ENCODE measurements at regions not wholly inside any gene's neighbourhood (a gene's known extent, or its start where the extent isn't known, plus 50 kb on each side); places are given as distances from the start of the nearest gene placed in this dataset.

DNA sequence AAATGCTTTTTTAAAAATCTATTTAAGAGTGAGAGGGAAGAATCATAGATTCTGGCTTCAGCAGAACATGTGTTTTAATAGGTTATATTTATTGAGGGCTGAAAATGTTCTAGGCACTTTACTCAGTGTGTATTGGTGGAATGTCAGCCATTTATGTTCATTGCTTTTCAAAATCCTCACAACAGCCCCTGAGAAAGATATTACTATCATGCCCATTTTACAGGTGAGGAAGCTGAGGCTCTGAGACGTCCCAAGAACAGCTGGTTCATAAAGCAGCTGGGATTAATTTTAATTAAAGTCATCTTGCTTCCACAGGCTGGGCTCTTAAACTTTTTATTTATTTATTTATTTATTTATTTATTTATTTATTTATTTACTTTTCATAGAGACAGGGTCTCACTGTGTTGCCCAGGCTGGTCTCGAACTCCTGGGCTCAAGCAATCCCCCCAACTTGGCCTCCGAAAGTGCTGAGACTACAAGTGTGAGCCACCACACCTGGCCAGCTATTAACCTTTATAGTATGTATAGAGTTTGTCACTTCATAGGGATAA, 364.6 kb downstream of the SHQ1 start:
- no peak for DNase-seq

DNA sequence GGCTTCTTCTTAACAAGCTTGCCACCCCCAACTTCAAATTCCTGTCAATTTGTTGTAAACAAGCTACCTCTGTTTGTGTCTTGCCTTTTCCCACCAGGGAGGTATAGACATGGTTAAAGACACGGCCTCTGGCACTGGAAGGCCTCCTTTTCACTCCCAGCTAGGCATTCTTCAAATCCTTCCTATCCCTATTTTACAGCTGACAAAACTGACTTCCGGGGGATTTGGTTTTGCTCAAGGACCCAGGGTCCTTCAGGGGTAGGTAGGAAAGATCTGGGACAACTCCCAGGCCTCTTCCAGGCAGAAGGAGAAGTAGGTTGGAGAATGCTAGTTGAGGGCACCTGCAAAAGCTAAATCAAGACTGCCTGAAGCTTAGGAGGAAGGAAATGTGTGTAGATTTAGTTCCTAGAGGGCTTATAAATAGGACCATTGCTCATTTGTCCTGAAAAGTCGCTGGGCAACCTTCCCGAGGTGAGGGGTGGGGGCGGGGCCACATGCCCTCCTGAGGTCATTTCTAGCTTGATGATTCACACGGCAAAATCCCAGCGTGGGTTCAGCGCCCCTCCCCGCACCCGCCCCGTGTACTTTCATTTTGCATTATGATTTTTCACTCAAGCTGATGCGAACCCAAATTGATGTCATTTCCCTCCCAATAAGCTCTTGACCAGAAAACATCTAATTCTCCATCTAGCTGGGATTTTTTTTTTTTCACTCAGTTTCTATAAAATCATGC, 365.5 kb downstream of the SHQ1 start:
- peak in 1 of 2 experiments; percentile 42 for DNase-seq

DNA sequence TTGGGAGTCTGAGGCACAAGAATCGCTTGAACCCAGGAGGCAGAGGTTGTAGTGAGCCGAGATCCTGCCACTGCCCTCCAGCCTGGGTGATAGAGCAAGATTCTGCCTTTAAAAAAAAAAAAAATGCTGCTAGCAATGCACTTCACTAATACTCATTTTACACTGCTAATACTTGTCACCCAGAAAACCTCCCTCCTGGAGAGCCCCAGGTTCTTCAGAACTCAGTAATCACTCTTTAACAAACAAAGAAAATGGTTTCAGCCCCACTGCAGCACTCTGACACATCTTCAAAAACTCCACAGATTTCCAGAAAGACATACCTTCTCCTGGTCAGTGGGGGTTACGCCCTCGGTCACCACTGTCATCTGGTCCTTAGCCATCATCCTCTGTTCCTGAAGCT, 366.7 kb downstream of the SHQ1 start:
- no peak for DNase-seq

DNA sequence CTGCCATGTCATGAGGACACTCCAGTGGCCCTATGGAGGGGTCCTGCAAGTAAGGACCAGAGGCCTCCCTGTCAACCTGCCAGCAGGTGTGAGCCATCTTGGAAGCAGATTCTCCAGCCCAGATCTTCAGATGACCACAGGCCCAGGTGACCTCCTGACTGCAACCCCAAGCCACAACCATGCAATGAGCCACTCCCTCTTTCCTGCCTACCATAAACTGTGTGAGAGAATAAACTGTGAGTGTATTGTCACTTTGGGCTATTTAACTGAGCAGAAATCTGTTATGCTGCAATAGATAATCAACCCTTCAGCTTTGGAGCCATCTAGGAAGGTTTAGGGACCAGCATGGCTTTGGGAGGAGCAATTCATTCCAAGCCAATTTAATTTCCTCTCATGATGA, 367.9 kb downstream of the SHQ1 start:
- no peak for DNase-seq

DNA sequence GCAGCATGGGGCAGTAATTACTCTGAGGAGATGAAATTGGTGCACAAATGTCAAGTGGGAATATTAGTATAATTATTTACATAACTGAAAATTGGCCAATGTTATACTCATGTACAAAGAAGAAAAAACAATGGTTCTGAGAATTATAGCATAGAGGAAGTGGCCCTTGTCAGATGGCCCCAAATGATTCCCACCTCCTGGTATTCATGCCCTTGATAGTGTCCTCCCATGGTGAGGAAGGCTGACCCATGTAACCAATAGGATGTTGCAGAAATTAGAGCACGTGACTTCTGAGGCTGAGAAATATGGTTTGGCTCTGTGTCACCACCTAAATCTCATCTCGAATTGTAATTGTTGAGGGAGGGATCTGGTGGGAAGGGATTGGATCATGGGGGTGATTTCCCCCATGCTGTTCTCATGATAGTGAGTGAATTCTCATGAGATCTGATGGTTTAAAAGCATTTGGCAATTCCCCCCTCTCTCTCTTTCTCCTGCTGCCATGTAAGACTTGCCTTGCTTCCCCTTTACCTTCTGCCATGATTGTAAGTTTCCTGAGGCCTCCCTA, 368.5 kb downstream of the SHQ1 start:
- DNase-seq: no peak

DNA sequence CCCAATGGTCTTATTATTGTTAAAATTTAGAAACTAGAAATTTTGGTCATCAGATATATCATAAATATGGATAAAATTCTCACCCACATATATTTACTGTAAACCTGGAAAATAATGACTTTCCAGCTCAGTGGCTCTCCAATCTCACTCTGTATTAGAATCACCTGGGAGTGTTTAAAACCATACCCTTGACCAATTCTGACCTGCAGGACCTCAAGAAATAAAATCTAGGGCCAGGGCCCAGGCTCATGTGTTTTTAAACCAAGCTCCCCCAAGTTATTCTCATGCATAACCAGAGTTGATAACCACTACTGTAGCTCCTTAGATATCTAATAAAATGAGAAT, 372.1 kb downstream of the SHQ1 start:
- DNase-seq: no peak

DNA sequence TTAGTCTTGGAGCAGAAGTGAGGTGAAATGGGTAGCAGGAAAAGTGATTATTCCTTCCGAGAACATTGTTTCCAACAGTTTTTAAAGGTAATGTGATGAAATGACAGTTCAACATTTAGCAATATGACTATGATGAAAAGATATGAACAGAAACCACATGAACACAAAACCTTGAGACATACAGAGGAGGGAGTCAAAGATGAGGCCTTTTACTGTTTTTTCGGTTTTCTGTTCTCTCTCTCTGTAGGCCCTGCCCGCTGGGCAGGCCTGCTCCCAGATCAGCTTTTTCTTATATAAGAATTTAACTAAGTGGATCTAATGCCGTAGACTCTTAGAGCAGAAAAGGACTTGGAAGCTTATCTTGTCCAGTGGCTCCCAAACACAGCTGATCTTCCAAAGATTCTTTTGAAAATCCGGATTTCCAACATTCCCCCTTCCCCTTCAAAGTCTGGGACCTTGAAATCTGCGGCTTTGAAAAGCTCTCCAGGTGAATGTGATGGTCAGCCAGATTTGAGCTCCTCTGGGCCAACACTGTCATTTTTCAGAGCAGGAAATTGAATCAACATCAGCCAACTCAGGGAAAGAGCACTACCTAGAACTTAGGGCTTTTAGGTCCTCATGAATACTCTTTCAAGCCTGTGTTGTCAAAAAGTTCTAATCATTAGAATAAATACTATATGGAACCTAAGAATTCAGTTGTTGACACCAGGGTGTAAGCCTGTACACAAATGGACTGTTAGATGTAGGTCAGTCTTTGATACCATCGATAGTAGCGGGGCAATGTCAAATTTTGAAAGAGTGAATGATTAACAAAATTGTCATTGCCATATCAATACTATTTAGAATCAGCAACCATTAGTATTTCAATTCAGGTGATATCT, 372.7 kb downstream of the SHQ1 start:
- no peak for DNase-seq

DNA sequence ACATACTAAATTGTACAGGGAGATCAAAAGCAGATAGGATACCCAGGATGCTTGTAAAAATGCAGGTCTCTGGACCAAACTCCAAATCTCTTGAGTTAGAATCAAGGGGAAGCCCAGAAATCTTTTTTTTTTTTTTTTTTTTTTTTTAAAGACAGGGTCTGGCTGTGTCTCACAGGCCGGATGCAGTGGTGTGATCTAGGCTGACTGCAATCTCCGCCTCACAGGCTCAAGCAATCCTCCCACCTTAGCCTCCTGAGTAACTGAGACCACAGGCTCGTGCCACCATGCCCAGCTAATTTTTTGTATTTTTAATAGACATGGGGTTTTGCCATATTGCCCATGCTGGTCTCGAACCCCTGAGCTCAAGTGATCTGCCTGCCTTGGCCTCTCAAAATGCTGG, 373.5 kb downstream of the SHQ1 start:
- no peak for DNase-seq

DNA sequence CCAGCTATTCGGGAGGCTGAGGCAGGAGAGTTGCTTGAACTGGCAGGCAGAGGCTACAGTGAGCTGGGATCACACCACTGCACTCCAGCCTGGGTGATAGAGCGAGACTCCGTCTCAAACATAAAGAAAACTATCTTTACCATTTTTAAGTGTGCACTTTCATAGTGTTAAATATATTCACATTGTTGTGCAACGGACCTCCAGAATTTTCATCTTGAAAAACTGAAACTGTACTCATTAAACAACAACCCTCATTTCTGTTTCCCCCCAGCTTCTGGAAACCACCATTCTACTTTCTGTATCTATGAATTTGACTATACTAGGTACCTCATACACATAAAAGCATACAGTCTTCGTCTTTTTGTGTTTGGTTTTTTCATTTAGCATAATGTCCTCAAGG, 375.1 kb downstream of the SHQ1 start:
- no peak for DNase-seq

DNA sequence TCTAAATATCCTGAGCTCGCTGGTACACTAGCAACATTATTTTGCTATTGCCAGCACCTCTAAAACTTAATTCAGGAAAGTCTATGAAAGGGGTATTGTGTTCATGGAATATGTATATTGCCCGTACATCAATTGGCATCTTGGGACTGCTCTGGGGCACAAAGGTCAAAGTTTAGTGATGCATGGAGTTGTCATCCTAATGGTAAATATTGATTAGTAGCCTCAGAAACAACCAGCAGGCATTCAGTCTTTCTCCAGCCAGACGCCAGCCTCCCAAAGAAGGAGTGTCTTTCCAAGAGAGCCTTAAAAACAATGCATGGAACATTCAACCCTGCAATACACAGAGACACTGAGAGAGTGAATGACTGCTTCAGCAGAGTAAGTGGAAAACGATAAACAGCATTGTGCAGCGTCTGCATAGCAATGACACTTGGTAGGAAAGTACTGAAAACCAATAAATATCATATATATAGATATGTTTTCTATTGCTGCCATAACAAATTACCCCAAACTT, 377.3 kb downstream of the SHQ1 start:
- DNase-seq: no peak

DNA sequence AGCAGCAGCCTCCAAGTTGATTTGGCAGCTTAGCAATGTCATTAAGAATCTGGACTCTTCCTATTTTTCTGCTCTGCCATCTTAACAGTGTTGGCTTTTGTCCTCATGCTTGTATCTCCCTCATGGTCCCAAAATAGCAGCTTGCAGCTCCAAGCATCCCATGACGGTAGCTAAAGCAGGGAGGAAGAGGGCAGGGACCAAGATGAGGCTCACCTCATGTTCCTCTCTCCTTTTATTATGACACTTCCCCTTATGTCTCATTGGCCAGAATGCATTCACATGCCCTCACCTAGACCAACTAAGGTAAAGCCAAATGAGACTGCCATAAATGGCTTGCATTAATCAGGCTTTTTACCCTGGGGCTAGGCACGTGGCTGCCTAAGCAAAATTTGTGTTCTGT, 382.4 kb downstream of the SHQ1 start:
- no peak for DNase-seq

DNA sequence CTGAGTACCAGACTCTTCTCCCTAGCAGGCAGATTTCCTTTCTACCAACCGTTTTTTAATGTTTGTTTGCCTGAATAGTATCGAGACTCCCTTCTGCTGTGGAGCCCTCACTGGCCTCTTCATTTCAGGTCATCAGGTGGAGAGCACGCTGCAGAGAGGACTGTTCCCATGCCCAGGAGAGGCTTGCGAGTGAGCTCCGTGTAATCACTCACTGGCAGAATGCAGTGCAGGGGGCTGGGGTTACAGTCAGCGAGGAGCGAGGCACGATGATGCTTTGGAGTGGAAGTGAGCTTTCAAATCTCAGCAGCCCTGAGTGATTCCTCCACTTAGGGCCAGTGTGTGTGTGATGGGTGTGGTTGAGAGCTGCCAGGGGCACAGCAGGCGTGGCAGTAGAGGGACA, 385.2 kb downstream of the SHQ1 start:
- DNase-seq: no peak

DNA sequence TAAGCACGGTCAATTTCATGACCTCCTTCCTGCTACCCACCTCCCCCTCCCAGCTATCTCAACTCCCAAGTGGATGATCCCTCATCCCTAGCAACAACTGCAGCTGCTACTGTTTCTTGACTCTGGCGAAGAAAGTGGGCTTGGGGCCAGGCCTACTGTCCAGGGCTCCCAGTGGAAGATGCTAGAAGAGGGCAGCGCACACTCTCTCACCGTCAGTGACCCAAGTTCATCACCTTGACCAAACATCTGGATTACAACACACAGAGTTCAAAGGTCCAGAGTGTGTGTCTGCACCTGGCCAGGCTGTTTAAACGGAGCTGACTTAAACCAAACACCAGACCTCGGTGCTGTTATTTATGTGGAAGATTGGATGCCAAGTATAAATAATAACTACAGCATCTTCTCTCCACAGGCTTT, 385.6 kb downstream of the SHQ1 start:
- DNase-seq: no peak

DNA sequence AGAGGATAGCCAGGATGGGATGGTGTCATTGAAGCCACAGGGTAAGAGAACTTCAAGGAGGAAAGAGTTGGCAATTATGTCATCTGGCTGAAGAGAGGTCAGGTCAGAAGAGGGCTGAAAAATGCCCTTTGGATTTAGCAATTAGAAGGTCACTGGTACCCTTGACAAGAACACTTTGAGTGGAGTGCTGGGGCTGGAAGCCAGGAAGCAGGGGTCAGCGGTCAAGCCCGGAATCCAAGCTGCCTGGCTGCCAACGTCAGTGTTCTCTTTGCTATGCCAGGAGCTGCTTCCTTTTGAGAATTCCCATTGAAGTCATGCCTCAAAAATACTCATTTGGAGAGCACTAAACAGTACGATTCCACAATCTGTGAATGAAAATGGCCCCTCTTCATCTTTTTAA, 386.5 kb downstream of the SHQ1 start:
- DNase-seq: no peak

DNA sequence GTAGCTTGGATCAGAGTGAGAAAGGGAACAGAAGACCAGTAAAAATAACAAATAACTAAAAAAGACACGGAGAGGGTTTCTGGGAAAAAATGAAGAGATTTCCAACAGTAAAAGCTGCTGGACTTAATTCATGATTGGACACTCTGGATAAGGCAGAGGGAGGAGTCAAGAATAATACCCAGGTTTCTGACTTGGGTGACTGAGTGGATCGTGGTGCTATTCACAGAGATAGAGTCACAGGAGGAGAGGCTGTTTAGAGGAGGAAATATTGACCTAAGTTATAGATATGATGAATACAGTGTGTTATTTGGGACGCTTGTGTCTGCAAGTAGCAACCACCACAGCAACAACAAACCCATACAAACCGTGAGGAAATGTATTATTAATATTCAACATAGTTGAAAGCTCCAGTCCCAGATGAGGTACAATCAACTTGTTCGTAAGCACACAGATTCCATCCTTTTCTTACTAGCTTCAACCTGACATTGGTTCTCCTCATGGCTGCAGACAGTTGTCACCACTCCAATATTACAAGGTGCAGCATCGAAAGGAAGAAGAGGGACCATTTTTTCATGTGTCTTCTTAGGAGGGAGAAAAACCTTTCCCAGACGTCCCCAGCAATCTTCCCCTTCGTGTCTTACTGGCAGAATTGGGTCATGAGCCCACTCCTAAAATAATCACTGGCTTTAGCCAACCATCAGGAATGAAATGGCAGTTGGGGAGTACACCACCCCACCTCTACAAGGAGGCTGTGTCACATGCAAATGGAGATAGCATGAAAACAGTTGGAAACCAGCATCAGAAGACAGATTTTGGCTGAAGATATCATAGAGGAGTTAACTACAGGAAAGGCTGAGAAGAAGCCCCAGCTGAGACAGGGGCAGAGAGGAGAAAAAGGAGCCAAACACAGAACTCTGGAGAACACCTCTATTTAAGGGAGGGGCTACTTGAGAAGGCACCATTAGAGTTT, 387.8 kb downstream of the SHQ1 start:
- no peak for DNase-seq

DNA sequence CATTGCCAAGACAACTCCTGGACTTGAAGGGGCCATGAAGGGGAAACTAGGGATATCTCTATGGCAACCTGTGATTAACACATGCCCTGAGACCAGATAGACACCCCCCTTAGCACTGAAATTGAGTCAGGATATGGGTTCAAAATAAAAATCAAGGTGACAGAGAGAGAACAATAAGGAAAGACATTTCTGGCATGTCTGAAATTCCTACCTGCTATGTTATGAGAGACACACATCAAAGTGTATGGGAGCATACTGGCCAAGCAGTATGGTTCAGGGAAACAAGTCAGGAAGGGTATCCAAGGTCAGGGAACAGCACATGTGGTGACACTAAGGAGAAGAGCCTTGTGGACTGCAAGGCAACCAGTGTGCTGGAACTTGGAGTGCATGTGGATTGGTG, 388.7 kb downstream of the SHQ1 start:
- DNase-seq: no peak

DNA sequence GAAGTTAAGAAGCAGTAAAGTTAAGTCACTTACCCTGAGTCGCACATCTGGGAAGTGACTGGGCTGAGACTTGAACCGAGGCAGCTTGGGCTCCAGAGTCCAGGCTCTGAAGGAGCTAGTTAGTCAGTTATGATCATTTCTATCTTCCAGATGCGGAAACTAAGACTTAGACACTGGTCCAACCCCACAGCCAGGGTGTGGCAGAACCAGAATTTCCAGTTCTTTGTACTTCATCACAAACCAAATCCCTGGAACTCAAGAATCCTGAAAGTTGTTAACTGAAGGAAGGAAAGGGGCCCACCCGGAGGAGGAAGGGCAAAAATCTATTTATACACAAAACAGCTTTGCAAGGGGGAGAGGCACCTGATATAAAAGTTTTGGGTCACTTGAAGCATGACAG, 389.9 kb downstream of the SHQ1 start:
- no peak for DNase-seq

DNA sequence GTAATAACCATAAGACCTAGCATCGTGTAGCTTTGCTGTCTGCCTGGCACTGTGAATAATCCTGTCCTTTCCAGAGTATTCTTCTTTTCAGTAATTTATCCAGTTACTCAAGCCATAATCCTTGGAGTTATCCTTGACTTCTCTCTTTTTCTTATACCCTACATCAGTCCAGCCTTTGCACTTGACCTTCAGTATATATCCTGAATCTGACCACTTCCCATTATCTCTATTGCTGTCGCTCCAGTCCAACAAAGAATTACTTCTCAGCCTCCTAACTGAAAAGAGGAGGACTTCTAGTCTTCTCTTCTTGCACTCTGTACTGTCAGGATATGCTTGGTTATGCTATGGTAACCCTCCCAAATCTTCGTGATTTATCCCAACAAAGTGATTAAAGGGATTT, 393.8 kb downstream of the SHQ1 start:
- DNase-seq: no peak

DNA sequence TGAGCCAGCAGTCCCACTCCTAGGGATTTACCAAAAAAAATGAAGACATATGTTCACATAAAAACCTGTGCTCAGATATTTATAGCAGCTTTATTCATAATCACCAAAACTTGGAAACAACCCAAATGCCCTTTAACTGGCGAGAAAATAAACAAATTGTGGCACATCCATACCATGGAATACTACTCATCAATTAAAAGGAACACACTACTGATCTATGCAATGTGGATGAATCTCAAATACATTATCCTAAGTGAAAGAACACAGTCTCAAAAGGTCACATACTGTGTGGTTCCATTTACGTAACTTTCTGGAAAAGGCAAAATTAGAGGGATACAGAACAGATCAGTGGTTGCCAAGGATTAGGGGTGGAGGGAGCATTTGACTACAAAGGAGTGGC, 394.5 kb downstream of the SHQ1 start:
- DNase-seq: no peak

DNA sequence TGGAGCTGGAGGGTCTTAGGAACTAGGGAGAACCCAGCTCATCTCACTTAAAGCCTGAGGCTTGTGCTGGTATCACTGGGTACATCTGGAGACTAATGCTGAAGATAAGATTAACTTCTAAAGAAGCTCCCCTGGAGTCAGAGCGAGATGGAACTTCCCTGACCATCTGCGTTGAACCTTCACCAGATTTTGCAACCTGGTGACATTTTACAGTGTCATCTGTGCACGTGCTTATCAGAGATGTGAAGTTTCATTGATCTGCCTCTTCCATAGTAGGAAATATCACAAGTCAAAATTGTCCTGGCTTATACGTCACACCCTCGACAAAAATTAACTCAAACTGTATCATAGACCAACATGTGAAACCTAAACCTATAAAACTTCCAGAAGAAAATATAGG, 395.5 kb downstream of the SHQ1 start:
- DNase-seq: no peak

DNA sequence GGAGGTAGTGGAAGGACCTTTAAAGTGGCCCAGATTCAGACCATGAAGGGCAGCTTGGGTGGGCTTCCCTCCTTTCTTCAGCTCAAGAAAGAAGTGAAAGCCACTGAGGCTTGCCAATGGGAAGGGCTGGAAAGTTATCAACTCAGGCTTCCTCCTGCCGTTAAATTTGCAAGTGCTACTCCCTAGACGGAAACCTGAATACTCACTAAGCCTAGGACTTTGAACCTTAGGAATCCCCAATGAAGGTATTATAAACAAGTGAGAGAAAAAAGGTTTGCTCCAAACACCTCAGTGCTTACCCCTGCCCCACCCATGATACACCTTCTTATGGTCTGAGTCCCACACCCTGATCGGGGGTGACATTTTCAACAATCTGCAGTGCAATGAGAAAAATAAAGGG, 396.4 kb downstream of the SHQ1 start:
- no peak for DNase-seq

DNA sequence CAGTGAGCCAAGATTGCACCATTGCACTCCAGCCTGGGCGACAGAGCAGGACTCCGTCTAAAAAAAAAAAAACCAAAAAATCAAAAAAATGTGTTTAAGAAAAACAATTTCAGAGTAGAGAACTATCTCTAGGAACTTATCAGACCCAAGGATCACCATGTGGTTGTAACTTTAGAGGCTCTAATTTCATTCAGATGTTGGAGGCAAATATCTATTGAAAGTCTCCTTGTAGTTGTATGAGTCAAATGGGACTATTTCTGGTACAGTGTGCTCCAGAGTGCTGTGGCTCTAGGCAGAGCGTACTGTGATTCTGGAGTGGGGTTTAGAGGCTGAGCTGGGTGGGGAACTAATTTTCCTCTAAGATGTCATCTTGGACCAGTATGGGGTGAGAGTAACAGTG, 398.7 kb downstream of the SHQ1 start:
- no peak for DNase-seq

DNA sequence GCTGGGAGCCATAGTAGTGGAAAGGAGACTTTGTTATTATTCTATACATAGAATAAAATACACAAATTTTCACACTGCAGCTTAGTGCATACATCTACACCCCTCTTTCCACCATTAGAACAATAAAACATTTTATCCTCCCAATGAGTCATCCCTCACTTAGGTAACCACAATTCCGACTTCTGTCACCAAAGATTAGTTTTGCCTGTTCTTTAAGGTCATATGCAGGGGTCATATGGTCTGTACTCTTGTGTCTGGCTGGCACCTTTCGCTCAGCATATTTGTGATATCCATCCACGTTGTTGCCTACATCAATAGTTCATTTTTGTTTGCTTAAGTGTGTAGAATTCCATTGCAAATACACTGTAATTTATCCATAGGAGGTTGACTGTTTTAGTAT, 399.4 kb downstream of the SHQ1 start:
- DNase-seq: no peak

All from SHP77 (cell line).